ENCODE measurements at regions not wholly inside any gene's neighbourhood (a gene's known extent, or its start where the extent isn't known, plus 50 kb on each side); places are given as distances from the start of the nearest gene placed in this dataset.

DNA sequence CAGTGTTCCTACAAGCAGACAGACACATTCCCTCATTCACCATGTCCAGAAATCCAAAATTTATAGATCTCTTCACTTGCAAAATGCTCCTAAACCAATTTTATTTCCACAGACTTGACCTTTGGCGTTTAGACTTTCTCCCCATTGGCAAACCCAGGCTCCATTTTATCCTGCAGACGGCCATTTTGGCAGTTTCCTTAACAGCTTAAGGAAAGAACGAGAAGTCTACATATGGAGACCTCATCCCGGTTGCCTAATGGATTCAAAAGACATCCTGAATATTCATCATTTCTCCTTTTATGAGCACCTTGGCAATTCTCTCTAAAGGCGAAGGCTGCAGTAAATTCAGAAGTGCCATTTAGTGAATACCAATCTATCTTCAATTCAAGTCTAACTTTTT lies 132.9 kb downstream of the HLX start:
- no peak overlapping the region for H3K4me3 ChIP-seq (ENCODE audit: low read length)
- no peak for DNase-seq (ENCODE audit: low read depth)
- TF ChIP-seq, protein P1, sequence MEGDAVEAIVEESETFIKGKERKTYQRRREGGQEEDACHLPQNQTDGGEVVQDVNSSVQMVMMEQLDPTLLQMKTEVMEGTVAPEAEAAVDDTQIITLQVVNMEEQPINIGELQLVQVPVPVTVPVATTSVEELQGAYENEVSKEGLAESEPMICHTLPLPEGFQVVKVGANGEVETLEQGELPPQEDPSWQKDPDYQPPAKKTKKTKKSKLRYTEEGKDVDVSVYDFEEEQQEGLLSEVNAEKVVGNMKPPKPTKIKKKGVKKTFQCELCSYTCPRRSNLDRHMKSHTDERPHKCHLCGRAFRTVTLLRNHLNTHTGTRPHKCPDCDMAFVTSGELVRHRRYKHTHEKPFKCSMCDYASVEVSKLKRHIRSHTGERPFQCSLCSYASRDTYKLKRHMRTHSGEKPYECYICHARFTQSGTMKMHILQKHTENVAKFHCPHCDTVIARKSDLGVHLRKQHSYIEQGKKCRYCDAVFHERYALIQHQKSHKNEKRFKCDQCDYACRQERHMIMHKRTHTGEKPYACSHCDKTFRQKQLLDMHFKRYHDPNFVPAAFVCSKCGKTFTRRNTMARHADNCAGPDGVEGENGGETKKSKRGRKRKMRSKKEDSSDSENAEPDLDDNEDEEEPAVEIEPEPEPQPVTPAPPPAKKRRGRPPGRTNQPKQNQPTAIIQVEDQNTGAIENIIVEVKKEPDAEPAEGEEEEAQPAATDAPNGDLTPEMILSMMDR (conservative IDR thresholded peaks at IDR 0.05; ENCODE audit: low read depth, low read length) = no peak

DNA sequence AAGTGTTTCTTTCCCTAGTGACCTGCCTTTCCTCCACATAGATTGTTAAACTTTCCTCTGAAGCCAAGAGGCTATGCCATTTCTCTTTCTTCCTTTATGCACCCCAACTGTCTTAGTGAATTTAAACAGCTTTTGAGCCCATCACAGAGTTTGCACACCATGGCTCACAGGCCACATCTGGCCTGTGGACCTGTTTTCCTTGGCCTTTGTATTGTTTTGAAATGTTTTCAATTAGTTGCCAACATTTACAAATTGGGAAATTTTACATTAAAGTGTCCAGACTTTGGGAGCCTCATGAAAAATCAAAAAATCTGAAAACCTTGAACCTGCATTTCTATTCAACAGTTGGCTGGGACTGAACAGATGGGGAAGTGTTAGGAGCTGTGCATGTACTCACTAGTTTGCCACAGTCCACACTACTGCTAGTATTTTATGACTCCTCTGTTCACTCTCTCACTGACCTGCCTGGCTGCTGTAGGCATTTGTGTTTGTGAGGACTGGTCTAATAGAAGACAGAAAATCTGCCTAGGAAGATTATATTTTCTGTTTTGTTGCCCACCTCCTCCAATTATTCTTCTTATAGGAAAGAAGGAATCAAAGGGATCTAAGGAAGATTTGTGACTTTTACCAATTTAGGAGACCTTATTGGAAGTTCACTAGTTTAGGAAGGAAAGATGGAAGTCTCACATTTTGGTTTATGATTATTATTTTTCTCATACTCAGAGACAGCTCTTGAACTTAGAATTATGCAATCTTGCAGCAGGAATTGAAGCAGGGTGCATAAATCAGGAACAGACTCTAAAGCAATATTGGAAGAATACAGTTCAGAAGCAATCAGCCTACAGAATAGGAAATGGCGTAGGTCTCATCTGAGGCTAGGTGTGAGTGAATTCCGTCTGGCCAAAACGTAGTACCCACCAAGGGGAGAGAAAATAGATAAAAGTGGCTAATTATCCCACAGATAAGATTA lies 134.7 kb downstream of the HLX start:
- DNase-seq (ENCODE audit: low read depth) = no peak
- TF ChIP-seq, protein P1 (conservative IDR thresholded peaks at IDR 0.05; ENCODE audit: low read depth, low read length) = no peak
- no peak overlapping the region for H3K4me3 ChIP-seq (ENCODE audit: low read length)

DNA sequence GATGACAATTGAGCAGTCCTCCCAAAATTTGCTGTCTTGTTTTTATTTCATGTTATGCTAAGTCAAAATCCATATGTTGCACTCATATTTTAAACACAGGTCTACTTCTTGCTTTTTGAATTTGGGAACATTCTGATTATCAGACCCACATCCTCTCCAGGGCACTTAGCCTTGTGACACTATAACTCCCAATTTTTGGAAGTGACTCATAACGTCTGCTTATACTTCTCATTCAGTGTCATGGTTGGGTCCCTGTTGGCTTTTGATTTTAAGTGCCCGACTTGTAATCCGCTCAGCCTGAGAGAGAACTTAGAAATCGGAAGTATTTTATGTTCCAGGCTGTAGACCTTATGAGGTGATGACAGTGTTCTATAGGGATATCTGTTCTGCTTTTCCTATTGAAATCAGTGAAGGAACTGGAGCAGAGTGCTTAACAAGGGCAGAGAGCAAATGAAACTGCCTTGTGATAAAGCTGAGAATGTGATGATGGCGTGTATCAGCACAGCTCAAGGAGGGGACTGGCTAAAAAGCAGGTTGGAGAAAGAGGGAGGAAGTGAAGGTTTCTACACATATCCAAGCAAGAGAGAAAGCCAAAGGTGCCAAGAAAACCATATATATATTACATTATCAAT lies 136.0 kb downstream of the HLX start:
- H3K4me3 ChIP-seq (ENCODE audit: low read length) = no peak overlapping the region
- DNase-seq (ENCODE audit: low read depth) = no peak
- TF ChIP-seq, protein P1 (conservative IDR thresholded peaks at IDR 0.05; ENCODE audit: low read depth, low read length) = no peak

DNA sequence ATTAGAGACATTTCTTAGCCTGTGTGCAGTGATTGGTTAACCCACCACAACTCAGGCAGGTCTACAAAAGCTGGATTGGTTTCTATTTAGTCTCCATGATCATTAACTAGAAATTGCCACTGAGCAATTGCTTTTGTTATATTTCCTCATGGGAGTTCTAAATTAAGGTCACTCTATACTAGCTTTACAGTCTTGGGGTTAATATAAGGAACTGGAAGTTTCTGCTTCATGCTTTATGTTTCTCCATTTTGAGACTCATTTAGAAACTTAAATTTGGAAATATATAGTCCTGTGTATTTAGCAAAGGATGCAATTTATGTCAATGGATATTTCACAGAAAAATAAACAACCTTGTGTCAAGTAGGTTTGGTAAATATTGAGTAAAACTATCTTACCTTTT lies 137.5 kb downstream of the HLX start:
- TF ChIP-seq, protein P1 (conservative IDR thresholded peaks at IDR 0.05; ENCODE audit: low read depth, low read length) = no peak
- DNase-seq (ENCODE audit: low read depth) = no peak
- no peak overlapping the region for H3K4me3 ChIP-seq (ENCODE audit: low read length)

DNA sequence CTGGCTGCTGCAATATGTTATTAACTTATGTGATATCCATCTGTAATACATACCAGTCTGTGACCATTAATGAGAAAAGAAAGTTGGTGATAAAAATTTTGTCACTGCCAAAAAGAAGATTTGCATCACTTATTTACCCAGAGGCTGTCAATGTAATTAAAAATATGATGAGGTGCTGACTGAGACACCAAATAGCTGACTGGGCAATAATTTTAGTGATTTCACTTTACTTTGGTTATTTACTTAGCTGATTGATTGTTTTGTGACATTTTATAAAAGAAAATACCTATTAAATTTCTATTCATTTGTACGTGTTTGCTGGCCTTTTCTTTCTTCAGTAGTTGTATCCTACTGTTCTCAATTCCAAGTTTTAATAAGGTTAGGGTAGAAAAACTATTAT lies 139.2 kb downstream of the HLX start:
- H3K4me3 ChIP-seq (ENCODE audit: low read length) = no peak overlapping the region
- DNase-seq (ENCODE audit: low read depth) = no peak
- TF ChIP-seq, protein P1 (conservative IDR thresholded peaks at IDR 0.05; ENCODE audit: low read depth, low read length) = no peak

DNA sequence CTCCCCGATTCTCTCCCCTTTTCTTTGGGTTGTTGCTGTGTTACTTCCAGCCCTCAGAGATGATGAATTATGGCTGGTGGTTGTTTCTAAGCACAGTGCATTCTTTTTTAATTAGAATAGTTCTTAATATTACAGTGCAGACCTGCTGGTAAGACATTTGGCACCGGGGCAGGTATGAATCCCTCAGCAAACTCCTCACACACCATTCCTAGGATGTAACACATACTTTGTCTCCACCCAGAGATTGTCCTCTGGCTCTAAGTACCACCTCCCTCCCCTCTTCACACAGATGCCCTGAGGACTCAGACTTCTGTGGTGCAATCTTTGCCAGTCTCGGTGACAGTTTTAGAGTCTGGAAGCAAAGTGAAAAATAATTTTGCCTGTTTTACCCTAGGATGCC lies 143.1 kb downstream of the HLX start:
- DNase-seq (ENCODE audit: low read depth) = no peak
- TF ChIP-seq, protein P1 (conservative IDR thresholded peaks at IDR 0.05; ENCODE audit: low read depth, low read length) = no peak
- no peak overlapping the region for H3K4me3 ChIP-seq (ENCODE audit: low read length)

Measured in retinal pigment epithelial cell (primary cell).